MM.1S (cell line): ENCODE measurements at regions not wholly inside any gene's neighbourhood (a gene's known extent, or its start where the extent isn't known, plus 50 kb on each side); places are given as distances from the start of the nearest gene placed in this dataset.

Experiments used
- EZH2 ChIP-seq: fragments of 300-600 bp; sonication (generic); optimal IDR thresholded peaks from 2 replicates; pipeline ENCODE3; 2017; ENCODE audit warnings: low read depth, mild to moderate bottlenecking, antibody characterized with exemption, low read length, mixed read lengths
- EZH2phosphoT487 ChIP-seq: fragments of 300-600 bp; sonication (generic); IDR thresholded peaks from 2 replicates; pipeline ENCODE4 v1.6.1; 2018; ENCODE audit warnings: antibody characterized with exemption, low read length
- TF ChIP-seq, protein P1 (sequence below): fragments of 300-600 bp; sonication (generic); IDR thresholded peaks from 2 replicates; pipeline ENCODE4 v1.5.1; 2016; ENCODE audit warnings: antibody characterized with exemption, low read length, mixed read lengths

DNA sequence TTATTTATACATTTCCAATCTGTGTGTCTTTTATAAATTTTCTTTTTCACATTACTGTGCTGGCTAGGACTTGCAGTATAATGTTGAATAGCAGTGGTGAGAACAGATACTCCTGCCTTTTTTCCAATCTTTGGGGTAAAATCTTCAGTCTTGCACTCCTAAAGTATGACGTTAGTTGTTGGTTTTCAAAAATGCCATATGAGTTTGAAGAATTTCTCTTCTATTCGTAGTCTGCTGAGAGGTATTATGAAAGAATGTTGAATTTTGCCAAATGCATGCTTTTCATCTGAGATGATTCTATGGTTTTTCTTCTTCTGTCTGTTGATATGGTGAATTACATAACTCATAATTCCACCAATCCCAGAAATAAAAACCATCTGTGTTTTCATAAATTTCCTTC lies 335.3 kb upstream of the CHST9 start:
- TF ChIP-seq EZH2phosphoT487 (no peak), EZH2 (no peak)
- TF ChIP-seq, protein P1, sequence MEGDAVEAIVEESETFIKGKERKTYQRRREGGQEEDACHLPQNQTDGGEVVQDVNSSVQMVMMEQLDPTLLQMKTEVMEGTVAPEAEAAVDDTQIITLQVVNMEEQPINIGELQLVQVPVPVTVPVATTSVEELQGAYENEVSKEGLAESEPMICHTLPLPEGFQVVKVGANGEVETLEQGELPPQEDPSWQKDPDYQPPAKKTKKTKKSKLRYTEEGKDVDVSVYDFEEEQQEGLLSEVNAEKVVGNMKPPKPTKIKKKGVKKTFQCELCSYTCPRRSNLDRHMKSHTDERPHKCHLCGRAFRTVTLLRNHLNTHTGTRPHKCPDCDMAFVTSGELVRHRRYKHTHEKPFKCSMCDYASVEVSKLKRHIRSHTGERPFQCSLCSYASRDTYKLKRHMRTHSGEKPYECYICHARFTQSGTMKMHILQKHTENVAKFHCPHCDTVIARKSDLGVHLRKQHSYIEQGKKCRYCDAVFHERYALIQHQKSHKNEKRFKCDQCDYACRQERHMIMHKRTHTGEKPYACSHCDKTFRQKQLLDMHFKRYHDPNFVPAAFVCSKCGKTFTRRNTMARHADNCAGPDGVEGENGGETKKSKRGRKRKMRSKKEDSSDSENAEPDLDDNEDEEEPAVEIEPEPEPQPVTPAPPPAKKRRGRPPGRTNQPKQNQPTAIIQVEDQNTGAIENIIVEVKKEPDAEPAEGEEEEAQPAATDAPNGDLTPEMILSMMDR: no peak
